ENCODE measurements at regions not wholly inside any gene's neighbourhood (a gene's known extent, or its start where the extent isn't known, plus 50 kb on each side); places are given as distances from the start of the nearest gene placed in this dataset.
"Not testable (repeated sequence)": the region's sequence is repeated elsewhere in the genome, so short reads cannot be mapped to it uniquely, and the experiment has no call there.

GRCh38 chr9:24011009-24011717, 185.1 kb upstream of the ELAVL2 start:
- no peak for DNase-seq
- Mint-ChIP-seq H3K4me1 (peaks cover 18% of the 10 kb centered on the region), H3K4me3 (no peak overlapping the region), H3K27ac (peak overlapping the region; percentile 0), H3K27me3 (ENCODE audit: insufficient read depth) (no peaks in the 10 kb centered on the region), H3K36me3 (ENCODE audit: low read depth) (no peaks in the 10 kb centered on the region), H3K9me3 (peaks cover 2% of the 10 kb centered on the region)
- no peaks in the 10 kb centered on the region for H3K36me3 ChIP-seq (ENCODE audit: control insufficient read depth, insufficient read depth, low read length)
- H3K27me3 ChIP-seq (ENCODE audit: control insufficient read depth, insufficient read depth, low read length, poor library complexity, severe bottlenecking): no peaks in the 10 kb centered on the region
- H3K9ac ChIP-seq (ENCODE audit: extremely low read depth, low read length, poor library complexity, severe bottlenecking): no peak overlapping the region
- H3K27ac ChIP-seq (ENCODE audit: low read depth, low read length): peak overlapping the region; percentile 73
- WGBS, 2 experiments (ENCODE audit: insufficient coverage in 1 of 2, insufficient read length in 1 of 2): 82 to 87% methylated on average over 2 to 5 of the region's 5 CpGs
- H3K4me3 ChIP-seq (ENCODE audit: low read length): no peak overlapping the region
- H3K4me1 ChIP-seq (ENCODE audit: control insufficient read depth, insufficient read depth, low read length): no peaks in the 10 kb centered on the region
- H3K9me3 ChIP-seq (ENCODE audit: control insufficient read depth, low read length): no peaks in the 10 kb centered on the region
- TF ChIP-seq, protein P1, sequence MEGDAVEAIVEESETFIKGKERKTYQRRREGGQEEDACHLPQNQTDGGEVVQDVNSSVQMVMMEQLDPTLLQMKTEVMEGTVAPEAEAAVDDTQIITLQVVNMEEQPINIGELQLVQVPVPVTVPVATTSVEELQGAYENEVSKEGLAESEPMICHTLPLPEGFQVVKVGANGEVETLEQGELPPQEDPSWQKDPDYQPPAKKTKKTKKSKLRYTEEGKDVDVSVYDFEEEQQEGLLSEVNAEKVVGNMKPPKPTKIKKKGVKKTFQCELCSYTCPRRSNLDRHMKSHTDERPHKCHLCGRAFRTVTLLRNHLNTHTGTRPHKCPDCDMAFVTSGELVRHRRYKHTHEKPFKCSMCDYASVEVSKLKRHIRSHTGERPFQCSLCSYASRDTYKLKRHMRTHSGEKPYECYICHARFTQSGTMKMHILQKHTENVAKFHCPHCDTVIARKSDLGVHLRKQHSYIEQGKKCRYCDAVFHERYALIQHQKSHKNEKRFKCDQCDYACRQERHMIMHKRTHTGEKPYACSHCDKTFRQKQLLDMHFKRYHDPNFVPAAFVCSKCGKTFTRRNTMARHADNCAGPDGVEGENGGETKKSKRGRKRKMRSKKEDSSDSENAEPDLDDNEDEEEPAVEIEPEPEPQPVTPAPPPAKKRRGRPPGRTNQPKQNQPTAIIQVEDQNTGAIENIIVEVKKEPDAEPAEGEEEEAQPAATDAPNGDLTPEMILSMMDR (conservative IDR thresholded peaks at IDR 0.05): no peak

GRCh38 chr9:24009322-24009721, 183.3 kb upstream of the ELAVL2 start:
- 93 to 100% methylated on average over 1 to 2 of the region's 2 CpGs for WGBS, 2 experiments (ENCODE audit: insufficient coverage in 1 of 2, insufficient read length in 1 of 2)
- no peak for DNase-seq
- H3K4me1 Mint-ChIP-seq: peaks cover 18% of the 10 kb centered on the region
- H3K4me3 Mint-ChIP-seq: no peak overlapping the region
- H3K4me3 ChIP-seq (ENCODE audit: low read length): no peak overlapping the region
- H3K36me3 ChIP-seq (ENCODE audit: control insufficient read depth, insufficient read depth, low read length): no peaks in the 10 kb centered on the region
- TF ChIP-seq, protein P1 (conservative IDR thresholded peaks at IDR 0.05): no peak
- no peak overlapping the region for H3K27ac Mint-ChIP-seq
- no peaks in the 10 kb centered on the region for H3K36me3 Mint-ChIP-seq (ENCODE audit: low read depth)
- H3K4me1 ChIP-seq (ENCODE audit: control insufficient read depth, insufficient read depth, low read length): no peaks in the 10 kb centered on the region
- no peak overlapping the region for H3K27ac ChIP-seq (ENCODE audit: low read depth, low read length)
- no peaks in the 10 kb centered on the region for H3K9me3 Mint-ChIP-seq
- H3K9ac ChIP-seq (ENCODE audit: extremely low read depth, low read length, poor library complexity, severe bottlenecking): no peak overlapping the region
- H3K9me3 ChIP-seq (ENCODE audit: control insufficient read depth, low read length): no peaks in the 10 kb centered on the region
- H3K27me3 ChIP-seq (ENCODE audit: control insufficient read depth, insufficient read depth, low read length, poor library complexity, severe bottlenecking): no peaks in the 10 kb centered on the region
- H3K27me3 Mint-ChIP-seq (ENCODE audit: insufficient read depth): no peaks in the 10 kb centered on the region

DNA sequence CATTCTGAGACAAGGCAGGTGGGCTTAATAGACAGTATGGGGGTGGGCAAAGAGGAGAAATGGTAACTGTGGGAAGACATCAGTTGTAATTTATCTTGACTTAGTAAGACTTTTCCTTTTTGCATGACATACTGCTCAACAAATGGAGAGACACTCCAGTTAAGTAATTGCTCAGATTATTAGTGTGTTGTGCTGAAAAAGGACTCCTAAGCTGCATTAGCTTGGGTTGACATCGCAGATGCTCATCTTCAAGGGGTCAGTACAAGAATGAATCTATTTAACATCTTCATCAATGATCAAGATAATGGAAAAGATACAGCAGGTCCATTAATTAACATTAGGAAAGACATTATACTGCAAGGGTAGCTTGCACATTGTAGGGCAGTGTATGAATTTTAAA, 181.1 kb upstream of the ELAVL2 start:
- Mint-ChIP-seq H3K27me3 (ENCODE audit: insufficient read depth) (no peaks in the 10 kb centered on the region), H3K27ac (no peak overlapping the region), H3K36me3 (ENCODE audit: low read depth) (no peaks in the 10 kb centered on the region), H3K4me1 (peaks cover 16% of the 10 kb centered on the region), H3K4me3 (no peak overlapping the region), H3K9me3 (no peaks in the 10 kb centered on the region)
- 100% methylated on average over 1 of the region's 1 CpG; no CpG with 5 or more reads in 1 of the 2 experiments for WGBS, 2 experiments (ENCODE audit: insufficient coverage in 1 of 2, insufficient read length in 1 of 2)
- no peak for DNase-seq
- Histone ChIP-seq H3K27me3 (ENCODE audit: control insufficient read depth, insufficient read depth, low read length, poor library complexity, severe bottlenecking) (no peaks in the 10 kb centered on the region), H3K9ac (ENCODE audit: extremely low read depth, low read length, poor library complexity, severe bottlenecking) (no peak overlapping the region), H3K9me3 (ENCODE audit: control insufficient read depth, low read length) (no peaks in the 10 kb centered on the region), H3K27ac (ENCODE audit: low read depth, low read length) (no peak overlapping the region), H3K4me3 (ENCODE audit: low read length) (no peak overlapping the region), H3K4me1 (ENCODE audit: control insufficient read depth, insufficient read depth, low read length) (no peaks in the 10 kb centered on the region), H3K36me3 (ENCODE audit: control insufficient read depth, insufficient read depth, low read length) (no peaks in the 10 kb centered on the region)
- TF ChIP-seq, protein P1 (conservative IDR thresholded peaks at IDR 0.05): no peak

- not testable (repeated sequence) for H3K9me3 ChIP-seq (ENCODE audit: control insufficient read depth, low read length); H3K36me3 Mint-ChIP-seq (ENCODE audit: low read depth); H3K4me1 ChIP-seq (ENCODE audit: control insufficient read depth, insufficient read depth, low read length); H3K27me3 ChIP-seq (ENCODE audit: control insufficient read depth, insufficient read depth, low read length, poor library complexity, severe bottlenecking); H3K9me3 Mint-ChIP-seq; H3K4me3 ChIP-seq (ENCODE audit: low read length); H3K27ac Mint-ChIP-seq; H3K9ac ChIP-seq (ENCODE audit: extremely low read depth, low read length, poor library complexity, severe bottlenecking); DNase-seq; H3K4me3 Mint-ChIP-seq; H3K27ac ChIP-seq (ENCODE audit: low read depth, low read length); H3K36me3 ChIP-seq (ENCODE audit: control insufficient read depth, insufficient read depth, low read length); H3K4me1 Mint-ChIP-seq; H3K27me3 Mint-ChIP-seq (ENCODE audit: insufficient read depth)
- WGBS, 2 experiments (ENCODE audit: insufficient coverage in 1 of 2, insufficient read length in 1 of 2): 95 to 100% methylated on average over 3 to 7 of the region's 7 CpGs
These were observed 165.8 kb upstream of the ELAVL2 start for GRCh38 chr9:23991874-23992273.
